ENCODE measurements at regions not wholly inside any gene's neighbourhood (a gene's known extent, or its start where the extent isn't known, plus 50 kb on each side); places are given as distances from the start of the nearest gene placed in this dataset.

DNA sequence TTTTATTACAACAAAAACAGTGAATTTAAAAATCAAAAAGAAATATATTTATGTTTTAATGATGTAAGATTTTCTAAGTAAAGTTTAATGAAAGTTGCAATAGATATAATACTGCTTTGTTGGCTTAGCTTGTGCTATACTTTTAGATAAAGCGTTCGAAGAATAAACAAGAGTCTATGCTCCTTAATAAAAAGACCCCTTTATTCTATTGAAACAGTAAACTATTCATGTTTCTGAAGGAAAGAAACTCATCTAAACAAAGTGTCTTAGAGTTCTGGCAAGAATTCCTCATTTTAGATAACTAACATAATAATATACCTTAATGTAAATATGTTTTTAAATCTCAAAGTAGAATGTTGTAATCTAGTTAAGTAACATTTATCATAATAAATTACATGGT lies 179.0 kb downstream of the RASSF9 start:
- H3K9me3 ChIP-seq (ENCODE audit: low read length): no peaks in the 10 kb centered on the region
- no peaks in the 10 kb centered on the region for H3K4me1 ChIP-seq (ENCODE audit: insufficient read depth, low read length, poor library complexity, severe bottlenecking)
- ChIA-PET CTCF (ENCODE audit: unreplicated experiment) (no interaction called here), POLR2A (interaction anchor here (0.7 kb wide), 1 partner anchor 18 kb away, joined by 3 read pairs; no protein-coding TSS in a partner anchor)
- H3K27ac ChIP-seq (ENCODE audit: low read depth, low read length, poor library complexity, severe bottlenecking): no peak overlapping the region
- H2AFZ ChIP-seq (ENCODE audit: low read length): no peak overlapping the region
- H3K4me3 ChIP-seq (ENCODE audit: low read depth, low read length, poor library complexity, severe bottlenecking): no peak overlapping the region
- intact Hi-C loops (cut with micrococcal nuclease; ENCODE audit: unreplicated experiment): no loop called here
- no peaks in the 10 kb centered on the region for H3K79me2 ChIP-seq (ENCODE audit: insufficient read depth, low read depth, low read length)
- TF ChIP-seq, protein P1, sequence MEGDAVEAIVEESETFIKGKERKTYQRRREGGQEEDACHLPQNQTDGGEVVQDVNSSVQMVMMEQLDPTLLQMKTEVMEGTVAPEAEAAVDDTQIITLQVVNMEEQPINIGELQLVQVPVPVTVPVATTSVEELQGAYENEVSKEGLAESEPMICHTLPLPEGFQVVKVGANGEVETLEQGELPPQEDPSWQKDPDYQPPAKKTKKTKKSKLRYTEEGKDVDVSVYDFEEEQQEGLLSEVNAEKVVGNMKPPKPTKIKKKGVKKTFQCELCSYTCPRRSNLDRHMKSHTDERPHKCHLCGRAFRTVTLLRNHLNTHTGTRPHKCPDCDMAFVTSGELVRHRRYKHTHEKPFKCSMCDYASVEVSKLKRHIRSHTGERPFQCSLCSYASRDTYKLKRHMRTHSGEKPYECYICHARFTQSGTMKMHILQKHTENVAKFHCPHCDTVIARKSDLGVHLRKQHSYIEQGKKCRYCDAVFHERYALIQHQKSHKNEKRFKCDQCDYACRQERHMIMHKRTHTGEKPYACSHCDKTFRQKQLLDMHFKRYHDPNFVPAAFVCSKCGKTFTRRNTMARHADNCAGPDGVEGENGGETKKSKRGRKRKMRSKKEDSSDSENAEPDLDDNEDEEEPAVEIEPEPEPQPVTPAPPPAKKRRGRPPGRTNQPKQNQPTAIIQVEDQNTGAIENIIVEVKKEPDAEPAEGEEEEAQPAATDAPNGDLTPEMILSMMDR (conservative IDR thresholded peaks at IDR 0.05; ENCODE audit: low read length): no peak
- no peak for TF ChIP-seq EZH2phosphoT487 (IDR thresholded peaks at IDR 0.05; ENCODE audit: borderline replicate concordance, low read depth, low read length)
- H3K9me2 ChIP-seq (ENCODE audit: insufficient read depth, low read length): no peaks in the 10 kb centered on the region
- no peaks in the 10 kb centered on the region for H3K36me3 ChIP-seq (ENCODE audit: insufficient read depth, low read length)
- DNase-seq (ENCODE audit: low spot score): no peak
- no peak overlapping the region for H3K4me2 ChIP-seq (ENCODE audit: low read length)
- no peaks in the 10 kb centered on the region for H4K20me1 ChIP-seq (ENCODE audit: insufficient read depth, low read length)
- no TSS peak for BruUV-seq (replicated peaks)

DNA sequence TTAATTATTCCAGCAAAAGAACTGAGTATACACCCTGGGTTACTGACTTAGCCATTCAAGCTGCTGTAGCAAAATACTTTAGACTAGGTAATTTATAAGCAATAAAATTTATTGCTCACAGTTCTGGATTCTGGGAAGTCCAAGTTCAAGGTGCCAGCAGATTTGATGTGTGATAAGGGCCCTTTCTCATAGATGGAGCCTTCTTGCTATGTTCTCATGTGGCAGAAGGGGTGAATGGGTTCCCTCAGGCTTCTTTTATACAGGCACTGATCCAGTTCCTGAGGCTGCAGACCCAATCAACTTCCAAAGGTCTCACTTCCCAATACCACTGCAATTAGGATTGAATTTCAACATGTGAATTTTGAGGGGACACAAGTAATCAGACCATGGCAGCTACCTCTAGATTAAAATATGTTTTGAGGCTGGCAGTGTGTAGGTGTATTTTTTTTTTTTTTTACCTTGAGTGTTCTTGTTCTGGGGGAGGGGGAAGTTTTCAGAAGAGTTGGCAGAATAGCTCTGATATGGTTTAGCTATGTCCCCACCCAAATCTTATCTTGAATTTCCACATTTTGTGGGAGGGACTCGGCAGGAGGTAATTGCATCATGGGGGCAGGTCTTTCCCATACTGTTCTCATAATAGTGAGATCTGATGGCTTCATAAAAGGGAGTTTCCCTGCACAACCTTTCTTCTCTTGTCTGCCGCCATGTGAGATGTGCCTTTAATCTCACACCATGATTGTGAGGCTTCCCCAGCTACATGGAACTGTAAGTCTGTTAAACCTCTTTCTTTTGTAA lies 178.2 kb downstream of the RASSF9 start:
- CTCF ChIA-PET (ENCODE audit: unreplicated experiment): no interaction called here
- no peaks in the 10 kb centered on the region for H3K9me2 ChIP-seq (ENCODE audit: insufficient read depth, low read length)
- no peaks in the 10 kb centered on the region for H3K79me2 ChIP-seq (ENCODE audit: insufficient read depth, low read depth, low read length)
- H3K36me3 ChIP-seq (ENCODE audit: insufficient read depth, low read length): no peaks in the 10 kb centered on the region
- BruUV-seq (replicated peaks): no TSS peak
- DNase-seq (ENCODE audit: low spot score): no peak
- H3K9me3 ChIP-seq (ENCODE audit: low read length): no peaks in the 10 kb centered on the region
- H2AFZ ChIP-seq (ENCODE audit: low read length): no peak overlapping the region
- no peak overlapping the region for H3K4me2 ChIP-seq (ENCODE audit: low read length)
- no peak overlapping the region for H3K4me3 ChIP-seq (ENCODE audit: low read depth, low read length, poor library complexity, severe bottlenecking)
- no peaks in the 10 kb centered on the region for H4K20me1 ChIP-seq (ENCODE audit: insufficient read depth, low read length)
- no peaks in the 10 kb centered on the region for H3K4me1 ChIP-seq (ENCODE audit: insufficient read depth, low read length, poor library complexity, severe bottlenecking)
- TF ChIP-seq, protein P1 (conservative IDR thresholded peaks at IDR 0.05; ENCODE audit: low read length): no peak
- TF ChIP-seq EZH2phosphoT487 (IDR thresholded peaks at IDR 0.05; ENCODE audit: borderline replicate concordance, low read depth, low read length): no peak
- intact Hi-C loops (cut with micrococcal nuclease; ENCODE audit: unreplicated experiment): no loop called here
- POLR2A ChIA-PET: no interaction called here
- H3K27ac ChIP-seq (ENCODE audit: low read depth, low read length, poor library complexity, severe bottlenecking): no peak overlapping the region

DNA sequence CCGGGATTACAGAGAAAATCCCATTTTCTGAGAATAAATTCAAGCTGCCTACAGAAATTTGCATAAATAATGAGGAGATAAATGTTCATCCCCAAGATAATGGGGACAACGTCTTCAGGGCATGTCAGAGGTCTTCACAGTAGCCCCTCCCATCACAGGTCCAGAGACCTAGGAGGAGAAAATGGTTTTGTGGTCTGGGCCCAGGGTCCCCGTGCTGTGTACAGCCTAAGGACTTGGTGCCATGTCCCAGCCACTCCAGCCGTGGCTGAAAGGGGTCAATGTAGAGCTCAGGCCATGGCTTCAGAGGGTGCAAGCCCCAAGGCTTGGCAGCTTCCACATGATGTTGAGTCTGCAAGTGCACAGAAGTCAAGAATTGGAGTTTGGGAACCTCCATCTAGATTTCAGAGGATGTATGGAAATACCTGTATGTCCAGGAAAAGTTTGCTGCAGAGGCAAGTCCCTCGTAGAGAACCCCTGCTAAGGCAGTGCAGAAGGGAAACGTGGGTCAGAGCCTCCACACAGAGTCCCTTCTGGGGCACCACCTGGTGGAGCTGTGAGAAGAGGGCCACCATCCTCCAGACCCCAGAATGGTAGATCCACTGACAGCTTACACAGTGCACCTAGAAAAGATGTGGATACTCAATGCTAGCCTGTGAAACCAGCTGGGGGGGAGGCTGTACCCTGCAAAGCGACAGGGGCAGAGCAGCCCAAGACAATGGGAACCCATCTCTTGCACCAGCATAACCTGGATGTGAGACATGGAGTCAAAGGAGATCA lies 176.3 kb downstream of the RASSF9 start:
- H3K4me1 ChIP-seq (ENCODE audit: insufficient read depth, low read length, poor library complexity, severe bottlenecking): no peaks in the 10 kb centered on the region
- no peak for TF ChIP-seq EZH2phosphoT487 (IDR thresholded peaks at IDR 0.05; ENCODE audit: borderline replicate concordance, low read depth, low read length)
- no peak for DNase-seq (ENCODE audit: low spot score)
- no peak overlapping the region for H3K4me3 ChIP-seq (ENCODE audit: low read depth, low read length, poor library complexity, severe bottlenecking)
- POLR2A ChIA-PET: no interaction called here
- H3K9me2 ChIP-seq (ENCODE audit: insufficient read depth, low read length): no peaks in the 10 kb centered on the region
- H4K20me1 ChIP-seq (ENCODE audit: insufficient read depth, low read length): no peaks in the 10 kb centered on the region
- H3K9me3 ChIP-seq (ENCODE audit: low read length): no peaks in the 10 kb centered on the region
- no peaks in the 10 kb centered on the region for H3K79me2 ChIP-seq (ENCODE audit: insufficient read depth, low read depth, low read length)
- no peak overlapping the region for H3K27ac ChIP-seq (ENCODE audit: low read depth, low read length, poor library complexity, severe bottlenecking)
- CTCF ChIA-PET (ENCODE audit: unreplicated experiment): no interaction called here
- H2AFZ ChIP-seq (ENCODE audit: low read length): no peak overlapping the region
- no peaks in the 10 kb centered on the region for H3K36me3 ChIP-seq (ENCODE audit: insufficient read depth, low read length)
- no peak overlapping the region for H3K4me2 ChIP-seq (ENCODE audit: low read length)
- intact Hi-C loops (cut with micrococcal nuclease; ENCODE audit: unreplicated experiment): no loop called here
- no TSS peak for BruUV-seq (replicated peaks)

Measured in OCI-LY7 (cell line).